ENCODE measurements at regions not wholly inside any gene's neighbourhood (a gene's known extent, or its start where the extent isn't known, plus 50 kb on each side); places are given as distances from the start of the nearest gene placed in this dataset.

DNA sequence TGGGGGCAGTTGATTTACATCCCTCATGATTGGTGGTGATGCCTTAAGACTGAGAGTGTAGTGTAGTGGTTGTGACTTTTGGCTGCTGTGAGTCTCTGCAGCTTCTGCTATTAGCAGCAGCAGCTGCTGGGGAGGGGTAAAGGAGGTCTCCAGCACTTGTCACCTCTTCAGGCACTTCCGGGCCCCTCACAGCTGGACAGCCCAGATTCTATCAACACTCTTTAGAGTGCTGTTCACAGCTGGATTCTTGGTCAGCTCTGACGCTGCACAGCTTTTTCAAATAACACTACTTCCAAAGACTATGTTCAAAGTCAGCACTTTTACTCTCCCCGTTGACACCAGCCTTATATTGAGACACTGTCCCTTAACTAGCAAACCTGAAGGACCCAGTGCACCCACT lies 396.0 kb downstream of the MEIS1 start:
- TF ChIP-seq, protein P1, sequence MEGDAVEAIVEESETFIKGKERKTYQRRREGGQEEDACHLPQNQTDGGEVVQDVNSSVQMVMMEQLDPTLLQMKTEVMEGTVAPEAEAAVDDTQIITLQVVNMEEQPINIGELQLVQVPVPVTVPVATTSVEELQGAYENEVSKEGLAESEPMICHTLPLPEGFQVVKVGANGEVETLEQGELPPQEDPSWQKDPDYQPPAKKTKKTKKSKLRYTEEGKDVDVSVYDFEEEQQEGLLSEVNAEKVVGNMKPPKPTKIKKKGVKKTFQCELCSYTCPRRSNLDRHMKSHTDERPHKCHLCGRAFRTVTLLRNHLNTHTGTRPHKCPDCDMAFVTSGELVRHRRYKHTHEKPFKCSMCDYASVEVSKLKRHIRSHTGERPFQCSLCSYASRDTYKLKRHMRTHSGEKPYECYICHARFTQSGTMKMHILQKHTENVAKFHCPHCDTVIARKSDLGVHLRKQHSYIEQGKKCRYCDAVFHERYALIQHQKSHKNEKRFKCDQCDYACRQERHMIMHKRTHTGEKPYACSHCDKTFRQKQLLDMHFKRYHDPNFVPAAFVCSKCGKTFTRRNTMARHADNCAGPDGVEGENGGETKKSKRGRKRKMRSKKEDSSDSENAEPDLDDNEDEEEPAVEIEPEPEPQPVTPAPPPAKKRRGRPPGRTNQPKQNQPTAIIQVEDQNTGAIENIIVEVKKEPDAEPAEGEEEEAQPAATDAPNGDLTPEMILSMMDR (IDR thresholded peaks at IDR 0.05): no peak
- TF ChIP-seq POLR2A (IDR thresholded peaks at IDR 0.05) (no peak), POLR2AphosphoS5 (IDR thresholded peaks at IDR 0.05) (no peak), EP300 (IDR thresholded peaks at IDR 0.05) (no peak)
